ENCODE measurements at regions not wholly inside any gene's neighbourhood (a gene's known extent, or its start where the extent isn't known, plus 50 kb on each side); places are given as distances from the start of the nearest gene placed in this dataset.
"Not testable (repeated sequence)": the region's sequence is repeated elsewhere in the genome, so short reads cannot be mapped to it uniquely, and the experiment has no call there.

DNA sequence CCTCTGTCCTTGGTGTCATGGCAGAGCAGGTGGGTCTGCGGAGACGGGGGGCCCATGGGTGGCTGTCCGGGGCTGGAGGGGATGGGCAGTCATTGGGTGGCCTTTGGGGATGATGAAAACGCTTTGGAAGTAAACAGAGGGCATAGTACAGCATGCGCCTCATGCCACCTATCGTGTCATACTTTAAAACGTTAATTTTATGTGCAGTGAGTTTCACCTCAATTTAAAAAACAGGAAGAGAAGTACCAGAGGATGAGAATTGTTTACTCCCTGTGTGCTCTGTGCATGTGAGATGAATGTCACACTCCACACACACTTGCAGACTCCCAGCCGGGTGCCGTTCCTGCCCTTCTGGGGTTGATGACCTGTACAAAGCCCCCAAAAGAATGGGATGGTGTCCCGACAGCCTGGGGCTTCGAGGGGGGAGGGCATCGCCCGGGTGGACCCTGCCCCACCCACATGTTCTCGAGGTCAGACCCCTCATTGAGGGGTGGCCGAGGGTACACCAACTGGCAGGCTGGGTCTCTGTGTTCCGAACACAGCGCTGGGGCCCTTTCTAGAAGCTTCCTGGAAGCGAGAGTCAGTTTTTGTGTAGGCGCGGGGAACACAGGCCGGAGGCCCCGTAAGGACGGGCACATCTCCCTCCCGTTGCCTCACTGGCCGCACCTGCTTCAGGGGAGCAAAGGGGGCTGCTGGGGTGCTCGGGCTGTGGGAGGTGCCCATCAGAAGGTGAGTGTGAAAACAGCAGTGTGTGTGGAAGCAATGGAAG is 153.2 kb downstream of the LAT start:
- not testable (repeated sequence) for H3F3A ChIP-seq (ENCODE audit: insufficient read depth); H4K20me1 ChIP-seq (ENCODE audit: low read depth, low read length); H3K4me3 ChIP-seq (ENCODE audit: insufficient read depth, low read length, poor library complexity, severe bottlenecking); H3K4me2 ChIP-seq (ENCODE audit: low read depth, low read length, poor library complexity, severe bottlenecking); H3K36me3 ChIP-seq (ENCODE audit: low read length); H2AFZ ChIP-seq (ENCODE audit: low read depth, low read length, severe bottlenecking); H3K9me3 ChIP-seq (ENCODE audit: insufficient read depth, low read length); H3K9ac ChIP-seq (ENCODE audit: low read length); H3K27ac ChIP-seq (ENCODE audit: low read depth, low read length); H3K79me2 ChIP-seq (ENCODE audit: insufficient read depth, low read length); H3K27me3 ChIP-seq (ENCODE audit: low read length); H3K9me2 ChIP-seq (replicated peaks; ENCODE audit: insufficient read depth, low read length)

DNA sequence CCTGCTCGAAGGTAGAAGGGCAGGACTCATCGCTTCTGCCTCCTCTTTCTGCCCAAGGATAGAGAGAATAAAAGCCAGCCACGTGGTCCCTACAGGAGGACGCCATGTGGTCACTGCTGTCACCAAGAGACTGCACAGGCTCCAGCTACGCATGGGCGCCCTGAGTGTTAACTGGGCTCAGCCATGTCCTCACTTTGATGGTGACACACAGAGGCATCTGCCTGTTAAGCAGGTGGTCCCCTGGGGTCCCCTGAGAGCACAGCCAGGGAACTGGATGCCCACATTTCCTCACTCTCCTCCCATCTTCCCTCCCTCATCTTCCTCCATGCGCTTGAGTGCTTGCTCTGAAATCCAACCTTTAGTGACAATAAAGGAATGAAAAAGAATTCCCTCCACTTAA is 152.6 kb downstream of the LAT start:
- not testable (repeated sequence) for H3K36me3 ChIP-seq (ENCODE audit: low read length); H3K4me2 ChIP-seq (ENCODE audit: low read depth, low read length, poor library complexity, severe bottlenecking); H3K9me3 ChIP-seq (ENCODE audit: insufficient read depth, low read length); H3K27ac ChIP-seq (ENCODE audit: low read depth, low read length); H3K27me3 ChIP-seq (ENCODE audit: low read length); H4K20me1 ChIP-seq (ENCODE audit: low read depth, low read length); H2AFZ ChIP-seq (ENCODE audit: low read depth, low read length, severe bottlenecking); H3K9ac ChIP-seq (ENCODE audit: low read length); H3K9me2 ChIP-seq (replicated peaks; ENCODE audit: insufficient read depth, low read length); H3K79me2 ChIP-seq (ENCODE audit: insufficient read depth, low read length); H3K4me3 ChIP-seq (ENCODE audit: insufficient read depth, low read length, poor library complexity, severe bottlenecking); H3F3A ChIP-seq (ENCODE audit: insufficient read depth)

DNA sequence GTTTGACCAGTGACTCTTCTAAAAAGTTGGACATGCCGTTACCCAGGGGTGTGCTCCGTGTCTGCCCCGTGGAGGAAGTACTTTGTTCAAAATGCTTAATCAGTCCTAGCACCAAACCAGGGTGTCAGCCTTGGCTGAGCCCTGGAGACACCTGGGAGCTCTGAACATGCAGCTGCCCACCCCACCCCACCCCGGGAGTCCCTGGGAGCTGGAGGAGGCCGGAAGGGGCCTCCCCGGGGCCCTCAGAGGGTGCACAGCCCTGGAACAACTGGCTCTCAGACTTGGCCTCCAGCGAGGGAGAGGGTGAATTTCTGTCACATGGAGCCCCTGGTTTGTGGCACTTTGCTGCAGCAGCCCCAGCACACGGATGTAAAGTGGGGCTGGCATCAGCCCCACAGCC is 152.1 kb downstream of the LAT start:
- H3K79me2 ChIP-seq (ENCODE audit: insufficient read depth, low read length); H3K9me3 ChIP-seq (ENCODE audit: insufficient read depth, low read length); H3K36me3 ChIP-seq (ENCODE audit: low read length); H3K9ac ChIP-seq (ENCODE audit: low read length); H3K4me2 ChIP-seq (ENCODE audit: low read depth, low read length, poor library complexity, severe bottlenecking); H3K27me3 ChIP-seq (ENCODE audit: low read length); H3F3A ChIP-seq (ENCODE audit: insufficient read depth); H3K4me3 ChIP-seq (ENCODE audit: insufficient read depth, low read length, poor library complexity, severe bottlenecking); H3K9me2 ChIP-seq (replicated peaks; ENCODE audit: insufficient read depth, low read length); H4K20me1 ChIP-seq (ENCODE audit: low read depth, low read length); H3K27ac ChIP-seq (ENCODE audit: low read depth, low read length); H2AFZ ChIP-seq (ENCODE audit: low read depth, low read length, severe bottlenecking): not testable (repeated sequence)

DNA sequence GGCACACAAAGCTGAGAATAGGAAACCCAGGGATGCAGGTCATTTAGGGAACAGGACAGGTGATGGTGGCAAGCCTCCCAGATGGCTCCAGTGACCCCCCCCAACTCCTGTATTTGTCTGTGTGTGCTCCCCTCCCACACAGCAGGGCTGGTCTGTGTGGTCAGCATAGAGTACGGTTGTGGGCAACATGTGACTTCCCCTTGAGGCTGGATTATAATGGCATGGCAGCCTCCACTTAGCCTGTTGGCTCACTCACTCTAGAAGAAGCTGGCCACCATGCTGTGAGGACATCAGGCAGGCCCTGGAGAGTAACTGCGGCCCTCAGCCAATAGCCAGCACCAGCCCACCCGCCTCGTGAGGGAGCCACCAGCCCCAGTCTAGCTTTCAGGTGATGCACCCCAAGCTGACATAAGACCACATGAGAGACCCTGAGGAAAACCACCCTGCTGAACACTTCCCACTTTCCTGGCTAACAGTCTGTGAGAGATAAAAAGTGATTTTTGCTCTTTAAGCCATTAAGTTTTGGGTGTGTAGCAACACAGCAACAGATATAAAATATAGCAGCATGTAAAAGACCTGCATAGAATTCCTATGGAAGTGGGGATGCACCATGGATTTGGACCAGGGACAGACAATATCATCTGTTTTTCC is 151.3 kb downstream of the LAT start:
- H3K4me2 ChIP-seq (ENCODE audit: low read depth, low read length, poor library complexity, severe bottlenecking); H4K20me1 ChIP-seq (ENCODE audit: low read depth, low read length); H3K27me3 ChIP-seq (ENCODE audit: low read length); H3K9me3 ChIP-seq (ENCODE audit: insufficient read depth, low read length); H3K9me2 ChIP-seq (replicated peaks; ENCODE audit: insufficient read depth, low read length); H3K4me3 ChIP-seq (ENCODE audit: insufficient read depth, low read length, poor library complexity, severe bottlenecking); H3K36me3 ChIP-seq (ENCODE audit: low read length); H3K27ac ChIP-seq (ENCODE audit: low read depth, low read length); H3K79me2 ChIP-seq (ENCODE audit: insufficient read depth, low read length); H3K9ac ChIP-seq (ENCODE audit: low read length); H3F3A ChIP-seq (ENCODE audit: insufficient read depth); H2AFZ ChIP-seq (ENCODE audit: low read depth, low read length, severe bottlenecking): not testable (repeated sequence)

DNA sequence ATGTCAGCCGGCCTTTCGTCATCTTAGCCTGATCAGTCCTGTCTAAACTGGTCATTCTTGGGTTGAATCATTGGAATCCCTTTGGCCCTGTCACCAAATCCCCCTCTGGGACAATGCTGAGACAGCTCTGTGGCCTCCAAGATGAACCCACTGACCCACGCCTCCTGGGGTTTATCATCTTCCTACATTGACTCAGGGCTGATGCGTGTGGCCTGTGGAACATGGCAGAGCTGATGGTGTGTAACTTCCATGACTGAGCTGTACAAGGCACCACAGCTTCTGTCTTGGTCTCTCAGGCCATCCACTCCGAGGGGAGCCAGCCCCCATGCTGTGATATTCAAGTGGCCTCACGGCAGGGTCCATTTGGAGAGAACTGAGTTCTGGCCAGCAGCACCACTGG is 150.2 kb downstream of the LAT start:
- H3K36me3 ChIP-seq (ENCODE audit: low read length); H4K20me1 ChIP-seq (ENCODE audit: low read depth, low read length); H3K9ac ChIP-seq (ENCODE audit: low read length); H2AFZ ChIP-seq (ENCODE audit: low read depth, low read length, severe bottlenecking); H3K4me3 ChIP-seq (ENCODE audit: insufficient read depth, low read length, poor library complexity, severe bottlenecking); H3K9me2 ChIP-seq (replicated peaks; ENCODE audit: insufficient read depth, low read length); H3K9me3 ChIP-seq (ENCODE audit: insufficient read depth, low read length); H3K27me3 ChIP-seq (ENCODE audit: low read length); H3F3A ChIP-seq (ENCODE audit: insufficient read depth); H3K79me2 ChIP-seq (ENCODE audit: insufficient read depth, low read length); H3K4me2 ChIP-seq (ENCODE audit: low read depth, low read length, poor library complexity, severe bottlenecking); H3K27ac ChIP-seq (ENCODE audit: low read depth, low read length): not testable (repeated sequence)

DNA sequence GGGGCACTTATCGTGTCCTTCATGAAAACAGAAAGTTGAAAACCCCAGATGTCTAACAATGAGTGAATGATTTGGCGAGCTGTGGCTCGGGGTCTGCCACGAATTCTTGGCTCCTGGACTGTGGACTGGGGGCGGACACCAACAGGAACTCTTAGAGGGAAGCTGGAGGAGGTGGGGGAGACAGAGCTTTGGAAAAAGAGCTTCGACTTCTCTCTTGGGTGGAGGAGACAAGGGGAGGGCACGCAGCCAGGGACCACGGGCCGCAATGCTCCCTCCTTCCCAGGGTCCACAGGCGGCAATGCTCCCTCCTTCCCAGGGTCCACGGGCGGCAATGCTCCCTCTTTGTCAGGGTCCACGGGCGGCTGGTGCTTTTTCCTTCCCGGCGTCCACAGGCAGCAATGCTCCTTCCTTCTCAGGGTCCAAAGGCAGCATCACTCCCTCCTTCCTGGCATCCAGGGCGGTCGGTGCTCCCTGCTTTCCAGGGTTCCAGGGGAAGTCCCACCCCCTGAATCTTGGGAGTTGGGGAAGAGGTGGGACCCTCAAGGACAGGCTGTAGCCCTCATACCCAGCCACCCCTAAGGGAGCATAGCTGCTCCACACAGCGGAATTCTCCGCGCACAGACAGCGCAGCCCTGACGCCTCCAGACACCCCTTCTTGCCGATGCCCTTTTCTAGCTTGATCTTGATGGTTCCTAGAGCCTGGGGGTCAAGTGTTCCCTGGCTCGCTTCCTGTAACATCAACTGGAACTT is 149.0 kb downstream of the LAT start:
- H3F3A ChIP-seq (ENCODE audit: insufficient read depth); H3K36me3 ChIP-seq (ENCODE audit: low read length); H3K9me3 ChIP-seq (ENCODE audit: insufficient read depth, low read length); H3K9ac ChIP-seq (ENCODE audit: low read length); H3K27me3 ChIP-seq (ENCODE audit: low read length); H2AFZ ChIP-seq (ENCODE audit: low read depth, low read length, severe bottlenecking); H3K4me3 ChIP-seq (ENCODE audit: insufficient read depth, low read length, poor library complexity, severe bottlenecking); H3K9me2 ChIP-seq (replicated peaks; ENCODE audit: insufficient read depth, low read length); H3K27ac ChIP-seq (ENCODE audit: low read depth, low read length); H4K20me1 ChIP-seq (ENCODE audit: low read depth, low read length); H3K79me2 ChIP-seq (ENCODE audit: insufficient read depth, low read length); H3K4me2 ChIP-seq (ENCODE audit: low read depth, low read length, poor library complexity, severe bottlenecking): not testable (repeated sequence)

DNA sequence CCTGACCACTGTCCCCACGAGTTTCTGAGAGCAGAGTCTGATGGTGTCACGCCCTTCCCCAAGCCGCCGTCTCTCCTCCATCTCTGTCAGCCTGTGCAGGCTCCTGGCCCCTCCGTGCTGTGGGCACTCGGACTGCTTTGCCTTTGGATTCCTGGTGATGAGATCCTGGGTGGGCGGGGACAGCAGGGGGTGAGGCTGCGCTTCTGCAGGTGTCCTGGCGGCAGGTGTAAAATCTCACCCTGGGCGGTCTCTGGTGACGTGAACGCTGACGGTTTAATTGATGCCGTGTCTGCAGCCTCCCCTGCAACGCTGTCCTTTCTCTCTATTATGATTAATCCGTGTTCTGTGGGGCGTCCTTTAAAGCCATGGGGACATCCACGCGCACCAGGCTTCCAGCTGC is 148.0 kb downstream of the LAT start:
- not testable (repeated sequence) for H3K79me2 ChIP-seq (ENCODE audit: insufficient read depth, low read length); H3K9me3 ChIP-seq (ENCODE audit: insufficient read depth, low read length); H3K4me3 ChIP-seq (ENCODE audit: insufficient read depth, low read length, poor library complexity, severe bottlenecking); H3F3A ChIP-seq (ENCODE audit: insufficient read depth); H3K9ac ChIP-seq (ENCODE audit: low read length); H3K27me3 ChIP-seq (ENCODE audit: low read length); H3K27ac ChIP-seq (ENCODE audit: low read depth, low read length); H3K4me2 ChIP-seq (ENCODE audit: low read depth, low read length, poor library complexity, severe bottlenecking); H2AFZ ChIP-seq (ENCODE audit: low read depth, low read length, severe bottlenecking); H3K36me3 ChIP-seq (ENCODE audit: low read length); H3K9me2 ChIP-seq (replicated peaks; ENCODE audit: insufficient read depth, low read length); H4K20me1 ChIP-seq (ENCODE audit: low read depth, low read length)

DNA sequence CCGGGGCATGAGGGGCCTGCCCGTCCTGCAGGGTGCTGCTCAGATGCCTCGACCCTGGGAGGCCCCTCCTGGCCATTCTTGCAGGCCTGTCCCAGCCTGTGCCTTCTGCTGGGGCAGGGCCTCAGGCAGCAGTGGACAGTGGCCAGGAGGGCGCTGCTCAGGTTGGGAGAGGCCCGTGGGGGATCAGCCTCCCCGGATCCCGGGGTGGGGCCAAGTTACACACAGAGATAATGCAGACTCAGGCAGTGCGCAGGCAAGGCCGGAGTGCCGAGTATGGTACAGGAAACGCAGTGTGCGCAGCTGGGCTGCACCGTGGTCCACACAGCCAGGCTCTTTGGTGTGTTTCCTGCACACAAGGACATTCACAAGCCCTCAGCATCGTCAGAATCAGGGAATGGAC is 147.6 kb downstream of the LAT start:
- H3K27ac ChIP-seq (ENCODE audit: low read depth, low read length); H3K79me2 ChIP-seq (ENCODE audit: insufficient read depth, low read length); H3K9me2 ChIP-seq (replicated peaks; ENCODE audit: insufficient read depth, low read length); H3K36me3 ChIP-seq (ENCODE audit: low read length); H3F3A ChIP-seq (ENCODE audit: insufficient read depth); H4K20me1 ChIP-seq (ENCODE audit: low read depth, low read length); H3K9ac ChIP-seq (ENCODE audit: low read length); H2AFZ ChIP-seq (ENCODE audit: low read depth, low read length, severe bottlenecking); H3K4me2 ChIP-seq (ENCODE audit: low read depth, low read length, poor library complexity, severe bottlenecking); H3K27me3 ChIP-seq (ENCODE audit: low read length); H3K9me3 ChIP-seq (ENCODE audit: insufficient read depth, low read length); H3K4me3 ChIP-seq (ENCODE audit: insufficient read depth, low read length, poor library complexity, severe bottlenecking): not testable (repeated sequence)
